NCI-H2227 (cell line): ENCODE measurements at regions not wholly inside any gene's neighbourhood (a gene's known extent, or its start where the extent isn't known, plus 50 kb on each side); places are given as distances from the start of the nearest gene placed in this dataset.
"Not testable (repeated sequence)": the region's sequence is repeated elsewhere in the genome, so short reads cannot be mapped to it uniquely, and the experiment has no call there.

ENCODE experiments used
- DNase-seq: peaks from one replicate; lab custom pipeline; 2025; ENCODE audit not compliant: unreplicated experiment; lab: John Stamatoyannopoulos, UW

DNA sequence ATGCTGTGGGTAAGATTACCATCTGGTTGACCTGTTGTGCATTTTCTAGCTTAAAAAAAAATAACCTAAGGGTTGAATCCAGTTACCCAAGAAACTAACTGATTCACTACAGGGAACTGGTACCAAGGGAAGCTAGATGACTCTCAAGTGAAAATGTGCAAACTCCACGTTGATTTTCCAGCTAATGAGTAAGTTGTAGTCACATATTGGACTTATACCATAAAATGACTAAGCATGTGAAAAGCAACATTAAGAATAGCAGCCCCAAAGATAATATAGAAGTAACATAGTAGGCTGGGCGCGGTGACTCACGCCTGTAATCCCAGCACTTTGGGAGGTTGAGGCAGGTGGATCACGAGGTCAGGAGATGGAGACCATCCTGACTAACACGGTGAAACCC, 270.9 kb downstream of the SPRY1 start:
- no peak for DNase-seq

GRCh38 chr4:123667991-123668390, 271.4 kb downstream of the SPRY1 start:
- DNase-seq: no peak

DNA sequence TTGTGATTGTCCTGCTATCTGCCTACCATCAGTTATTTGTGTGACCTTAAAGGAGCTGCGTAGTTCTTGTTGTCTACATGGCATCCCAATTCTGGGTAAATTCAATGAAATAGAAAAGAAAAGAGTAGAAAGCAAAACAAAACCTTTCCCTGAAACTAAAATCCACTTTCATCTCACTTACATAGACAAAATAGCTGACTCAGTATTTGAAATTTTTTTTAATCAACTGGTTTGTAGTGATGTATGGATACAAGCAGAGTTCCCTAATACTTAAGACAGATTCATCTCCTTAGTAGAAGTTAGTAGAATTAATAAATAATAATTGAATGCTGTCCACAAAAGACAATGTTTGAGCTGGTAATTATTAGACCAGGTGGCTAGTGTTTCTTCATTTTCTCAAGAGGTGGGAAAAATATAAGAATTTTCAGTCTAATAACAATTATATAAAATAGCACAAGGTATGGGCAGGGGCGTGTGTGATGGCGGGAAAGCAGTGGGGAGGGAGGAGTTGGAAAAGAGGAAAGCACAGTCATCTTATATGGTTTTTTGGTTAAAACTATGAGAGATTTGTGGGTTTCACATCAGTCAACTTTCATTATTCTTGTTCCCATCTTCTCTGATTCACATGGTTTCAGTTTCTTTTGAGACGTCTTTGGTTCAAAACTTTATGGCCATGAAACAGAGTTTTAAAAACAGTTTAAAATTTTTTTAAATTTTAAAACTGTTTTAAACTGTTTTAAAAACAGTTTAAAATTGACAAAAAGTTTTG, 275.2 kb downstream of the SPRY1 start:
- DNase-seq: no peak

GRCh38 chr4:123672987-123673386, 276.4 kb downstream of the SPRY1 start:
- DNase-seq: no peak

DNA sequence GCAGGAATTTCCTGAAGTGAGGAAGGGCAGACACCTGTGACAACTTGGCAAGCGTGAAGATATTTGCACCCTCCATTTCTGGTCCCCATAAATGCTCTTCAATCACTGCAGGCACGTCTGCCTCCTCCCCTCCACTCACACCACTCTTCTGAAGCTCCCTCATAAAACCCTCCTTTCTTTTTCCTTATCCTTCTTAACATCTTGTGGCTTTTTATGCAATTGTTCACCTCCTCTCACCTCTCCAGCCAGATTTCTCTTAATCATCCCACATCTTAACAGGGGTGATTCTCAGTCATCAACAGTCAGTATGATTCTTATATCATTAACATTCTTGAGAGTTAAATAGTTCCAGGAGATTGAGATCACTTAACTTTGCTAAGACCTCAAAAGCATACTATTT, 277.4 kb downstream of the SPRY1 start:
- no peak for DNase-seq

DNA sequence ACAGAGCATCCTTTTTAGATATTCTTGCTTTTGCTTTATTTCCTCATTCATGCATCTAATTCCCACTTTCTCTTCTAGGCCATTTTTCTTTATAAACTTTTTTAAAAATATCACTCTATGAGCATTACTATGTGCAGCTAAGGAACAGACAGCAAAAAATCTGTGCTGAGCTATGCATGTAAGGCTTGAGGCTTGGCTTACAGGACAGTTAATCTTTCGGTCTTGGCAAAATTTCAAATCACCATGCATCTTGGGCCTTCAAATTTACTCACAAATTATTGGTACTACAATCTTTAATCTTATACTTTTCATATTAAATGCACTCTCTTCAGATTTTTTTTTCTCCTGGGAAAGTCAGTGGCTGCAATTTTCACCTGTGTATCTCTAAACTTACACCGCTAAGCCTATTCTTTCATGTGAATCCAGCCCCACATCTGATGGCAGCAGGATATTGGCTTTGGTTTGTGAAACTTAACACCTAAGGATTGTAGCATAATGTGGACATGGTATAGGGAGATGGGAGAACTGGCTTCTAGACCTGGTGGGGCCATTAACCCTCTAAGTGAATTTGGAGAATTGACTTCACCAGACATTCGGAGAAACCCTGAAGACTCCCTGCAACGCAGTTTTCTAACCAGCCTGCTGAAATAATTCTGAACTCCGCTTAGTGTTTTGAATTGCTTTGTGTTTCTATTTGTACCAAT, 278.3 kb downstream of the SPRY1 start:
- DNase-seq: no peak

DNA sequence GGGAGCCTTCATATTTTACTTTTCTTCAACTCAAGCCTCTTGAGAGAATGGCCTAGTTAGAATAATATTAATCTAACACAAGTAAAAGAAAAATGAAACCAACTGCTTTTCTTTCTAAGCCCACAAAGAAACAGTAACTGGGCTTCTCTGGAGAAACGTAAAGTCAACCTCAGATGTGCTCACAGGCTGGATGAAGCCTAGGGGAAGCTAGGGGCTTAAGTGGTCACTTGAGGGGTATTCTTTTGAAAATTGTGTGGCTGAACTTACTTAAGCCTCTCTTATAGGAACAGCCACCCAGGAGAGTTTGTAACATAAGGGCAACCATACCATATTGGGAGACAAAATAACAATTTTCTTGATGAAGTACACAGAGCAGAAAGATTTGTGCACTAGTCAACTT, 279.0 kb downstream of the SPRY1 start:
- no peak for DNase-seq

DNA sequence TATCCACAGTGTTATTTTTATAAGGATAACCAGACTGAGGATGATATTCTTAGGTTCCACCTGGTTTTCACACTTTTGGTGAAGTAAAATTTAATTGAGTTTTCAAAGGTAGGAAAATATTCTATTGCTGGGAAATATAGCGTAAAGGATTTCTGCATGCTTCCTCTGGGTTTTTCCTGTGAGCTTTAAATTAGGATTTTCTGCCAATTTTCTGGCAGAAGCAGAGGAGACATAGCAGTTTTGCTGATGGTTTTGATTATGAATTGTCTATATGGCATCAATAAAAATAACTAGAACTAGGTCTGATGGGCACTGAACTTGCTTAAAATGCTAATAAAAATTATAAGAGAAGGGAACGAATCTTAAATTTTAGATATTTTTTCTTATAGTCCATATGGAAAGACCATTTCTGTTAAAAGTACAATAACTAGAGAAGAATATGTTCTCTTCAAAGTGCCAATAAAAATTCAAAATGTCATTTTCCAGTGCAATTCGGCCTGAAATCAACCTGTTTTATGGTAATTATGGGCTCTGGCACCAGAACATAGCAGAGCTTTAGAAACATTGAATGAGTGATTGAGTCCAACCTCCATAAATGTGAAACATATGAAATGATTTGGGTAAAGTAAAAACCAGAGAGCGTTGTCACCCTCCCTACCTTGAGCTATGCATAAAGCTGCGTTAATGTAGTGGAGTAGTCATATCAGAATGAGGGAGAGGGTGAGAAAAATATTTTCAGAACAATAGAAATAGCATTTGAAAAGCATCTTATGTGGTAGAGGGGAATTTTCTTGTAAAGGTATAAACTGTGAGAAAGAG, 279.7 kb downstream of the SPRY1 start:
- DNase-seq: no peak

GRCh38 chr4:123676890-123677229, 280.3 kb downstream of the SPRY1 start:
- no peak for DNase-seq

DNA sequence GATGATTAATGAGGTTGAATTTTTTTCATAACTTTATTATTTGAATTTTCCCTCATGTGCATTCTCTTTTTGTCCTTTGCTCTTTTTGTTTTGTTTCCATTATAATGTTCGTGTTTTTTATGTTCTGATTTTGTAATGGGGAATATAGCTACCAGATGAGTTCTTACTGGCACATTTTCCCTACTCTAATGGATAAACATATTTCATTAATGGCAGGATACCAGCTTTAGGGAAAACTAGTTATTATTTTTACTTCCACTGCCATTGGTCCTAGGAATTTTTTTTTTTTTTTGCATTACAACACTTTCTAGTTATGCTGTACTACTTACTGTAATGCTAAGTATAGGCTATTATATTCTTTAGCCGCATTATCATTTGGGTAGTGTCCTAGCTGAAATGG, 286.3 kb downstream of the SPRY1 start:
- no peak for DNase-seq

GRCh38 chr4:123684937-123685336, 288.3 kb downstream of the SPRY1 start:
- DNase-seq: not testable (repeated sequence)

GRCh38 chr4:123695531-123695930, 298.9 kb downstream of the SPRY1 start:
- not testable (repeated sequence) for DNase-seq

- DNase-seq: no peak
Observed at GRCh38 chr4:123696687-123697086, 300.1 kb downstream of the SPRY1 start.

DNA sequence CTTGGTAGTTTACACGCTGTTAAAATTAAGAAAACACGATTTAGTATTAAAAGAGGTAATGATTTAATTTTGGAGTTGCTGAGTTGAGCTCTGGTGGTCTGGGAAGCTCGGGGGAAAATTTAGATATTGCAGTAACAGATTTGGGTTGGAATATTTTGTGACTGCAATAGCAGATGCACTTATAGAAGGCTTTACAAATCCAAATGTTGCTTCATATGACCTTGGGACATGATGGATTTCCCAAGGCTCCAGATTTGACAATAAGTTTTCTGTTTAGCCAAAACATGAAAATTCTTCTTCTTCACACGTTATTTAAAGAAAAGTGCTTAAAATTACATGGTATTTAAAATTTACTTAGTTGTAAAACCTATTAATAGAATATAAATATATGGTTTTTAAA, 302.0 kb downstream of the SPRY1 start:
- DNase-seq: no peak

DNA sequence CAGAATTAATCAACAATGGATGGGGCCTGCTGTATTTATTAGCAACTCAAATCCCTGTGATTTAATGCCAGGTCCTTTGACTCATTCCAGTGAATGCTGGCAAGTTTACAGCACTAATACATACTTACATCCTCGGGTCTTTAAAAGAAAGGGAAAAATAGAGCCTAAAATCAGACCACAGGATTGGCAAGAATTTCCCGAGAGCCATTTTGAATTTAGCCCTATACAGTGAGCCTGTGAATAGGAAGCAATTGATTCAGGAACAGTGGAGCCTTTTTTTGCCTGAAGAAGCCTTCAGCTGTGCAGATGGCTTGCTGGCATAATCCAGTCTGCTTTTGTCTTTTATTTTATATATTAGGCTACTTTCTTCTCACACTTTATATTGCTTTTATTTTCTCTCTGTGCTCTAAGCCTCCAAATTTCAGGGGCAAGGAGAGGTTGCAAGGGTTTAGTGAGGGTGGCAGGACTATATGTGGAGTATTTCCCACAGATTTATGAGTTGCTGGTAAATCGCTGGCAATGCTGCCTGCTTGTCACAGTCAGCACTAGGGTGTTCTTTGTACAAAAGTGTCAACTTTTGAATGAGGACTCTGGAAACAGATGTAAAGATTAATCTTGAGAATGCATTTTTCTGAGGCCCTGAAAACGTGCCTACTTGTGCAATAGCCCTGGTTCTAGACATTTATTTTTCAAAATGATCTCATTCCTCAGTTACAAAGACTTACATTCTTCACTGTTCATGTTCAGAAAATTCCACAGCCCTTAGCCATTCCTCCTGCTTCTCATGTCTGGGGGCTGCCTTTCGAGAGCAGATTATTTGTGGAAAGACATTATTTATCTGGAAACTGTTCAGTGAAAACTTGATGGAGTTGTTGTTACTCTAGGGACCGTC, 303.5 kb downstream of the SPRY1 start:
- DNase-seq: no peak

DNA sequence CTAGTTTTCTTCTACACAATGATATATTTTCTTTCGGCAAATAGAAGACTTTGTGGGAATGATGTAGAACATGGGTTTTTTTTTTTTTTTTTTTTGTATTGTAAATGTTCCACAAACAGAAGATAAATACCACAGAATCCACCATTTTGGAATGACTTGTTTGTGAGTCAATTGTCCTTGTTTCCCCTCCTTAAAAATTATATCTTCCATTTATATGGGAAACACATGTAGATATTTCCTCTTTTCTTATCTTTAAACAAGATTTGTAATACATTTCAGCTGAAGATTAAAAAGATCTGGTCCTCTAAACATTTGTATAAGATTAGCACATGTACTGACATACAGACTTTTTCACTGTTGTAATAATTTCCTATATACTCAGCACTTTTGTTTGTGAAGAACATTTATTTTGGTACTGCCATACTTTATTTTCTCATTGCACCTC, 304.6 kb downstream of the SPRY1 start:
- no peak for DNase-seq

DNA sequence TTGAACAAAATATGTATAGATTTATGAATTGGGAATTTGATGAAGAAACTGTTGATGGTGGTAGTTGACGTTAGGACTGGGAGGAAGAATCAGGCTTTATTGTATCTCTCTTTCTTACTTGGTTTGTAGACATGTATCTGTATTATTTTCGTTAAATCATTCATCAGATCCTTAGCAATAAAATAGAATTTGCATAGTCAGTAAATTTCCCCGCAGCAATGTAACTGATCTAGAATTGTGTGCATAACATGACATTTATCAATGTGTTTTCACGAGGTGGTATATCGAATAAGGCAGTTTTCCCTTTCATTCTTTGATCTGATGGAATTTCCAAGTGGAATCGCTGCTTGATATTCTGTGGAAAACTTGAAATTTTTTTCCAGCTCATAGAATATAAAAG, 308.8 kb downstream of the SPRY1 start:
- no peak for DNase-seq

GRCh38 chr4:123706973-123707372, 310.4 kb downstream of the SPRY1 start:
- DNase-seq: no peak

DNA sequence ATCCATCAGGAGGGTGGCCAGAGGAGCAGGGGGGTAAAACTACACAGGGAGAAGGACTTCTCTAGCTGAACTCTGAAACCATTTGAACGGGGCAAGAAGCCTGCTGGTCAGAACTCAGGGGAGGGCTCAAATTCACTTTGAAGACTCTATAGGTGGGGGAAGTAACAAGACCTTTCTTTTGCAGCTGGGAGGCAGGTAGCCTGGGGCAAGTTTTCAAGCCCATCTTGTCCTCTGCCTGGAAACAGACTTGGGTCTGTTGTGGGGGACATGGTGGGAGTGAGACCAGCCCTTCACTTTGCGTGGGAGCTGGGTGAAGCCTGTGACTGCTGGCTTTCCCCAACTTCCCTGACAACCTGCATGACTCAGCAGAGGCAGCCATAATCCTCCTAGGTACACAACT, 312.3 kb downstream of the SPRY1 start:
- no peak for DNase-seq

DNA sequence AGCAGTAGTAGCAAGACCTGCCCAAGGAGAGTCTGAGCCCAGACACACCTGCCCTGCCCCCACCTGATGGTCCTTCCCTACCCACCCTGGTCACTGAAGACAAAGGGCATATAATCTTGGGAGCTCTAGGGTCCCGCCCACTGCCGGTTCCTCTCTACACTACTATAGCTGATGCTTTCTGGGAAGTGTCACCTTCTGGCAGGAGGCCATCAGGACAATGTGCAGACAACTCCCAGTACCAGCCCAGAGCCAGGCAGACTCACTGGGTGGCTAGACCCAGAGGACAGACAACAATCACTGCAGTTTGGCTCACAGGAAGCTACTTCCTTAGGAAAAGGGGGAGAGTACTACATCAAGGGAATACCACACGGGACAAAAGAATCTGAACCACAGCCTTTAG, 312.7 kb downstream of the SPRY1 start:
- DNase-seq: no peak

DNA sequence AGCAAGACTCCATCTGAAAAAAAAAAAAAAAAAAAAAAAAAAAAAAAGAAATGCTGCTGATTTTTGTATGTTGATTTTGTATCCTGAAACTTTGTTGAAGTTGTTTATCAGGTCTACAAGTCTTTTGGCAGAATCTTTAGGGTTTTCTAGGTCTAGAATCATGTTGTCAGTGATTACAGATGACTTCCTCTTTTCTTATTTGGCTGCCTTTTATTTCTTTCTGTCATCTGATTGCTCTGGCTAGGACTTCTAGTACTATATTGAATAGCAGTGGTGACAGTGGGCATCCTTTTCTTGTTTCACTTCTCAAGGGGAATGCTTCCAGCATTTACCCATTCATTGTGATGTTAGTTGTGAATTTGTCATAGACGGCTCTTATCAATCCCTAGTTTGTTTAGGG, 334.4 kb downstream of the SPRY1 start:
- DNase-seq: no peak
